Astrocyte (in vitro differentiated cells and primary cell): ENCODE measurements at regions not wholly inside any gene's neighbourhood (a gene's known extent, or its start where the extent isn't known, plus 50 kb on each side); places are given as distances from the start of the nearest gene placed in this dataset.

ENCODE experiments used
- CTCF ChIP-seq: IDR thresholded peaks from 2 replicates; pipeline ENCODE4 v1.5.1; 2011; ENCODE audit warnings: low read depth, mild to moderate bottlenecking, inconsistent platforms, low read length, moderate library complexity; ENCODE audit not compliant: insufficient read depth
- EZH2 ChIP-seq: IDR thresholded peaks from 2 replicates; pipeline ENCODE4 v1.6.1; 2012; ENCODE audit warnings: mild to moderate bottlenecking, low read length, inconsistent platforms; ENCODE audit not compliant: insufficient read depth

- TF ChIP-seq CTCF (no peak), EZH2 (no peak)
Observed at GRCh38 chr17:45697076-45697475, 87.0 kb upstream of the CRHR1 start.
